NT2/D1 (cell line): ENCODE measurements at regions not wholly inside any gene's neighbourhood (a gene's known extent, or its start where the extent isn't known, plus 50 kb on each side); places are given as distances from the start of the nearest gene placed in this dataset.

Source experiments
- YY1 ChIP-seq: IDR thresholded peaks from 2 replicates; pipeline ENCODE4 v1.6.1; 2011; ENCODE audit not compliant: insufficient read length, insufficient read depth
- ZNF274 ChIP-seq: IDR thresholded peaks from 2 replicates; pipeline ENCODE4 v1.6.1; 2011; ENCODE audit warnings: mild to moderate bottlenecking, low read depth, low read length

DNA sequence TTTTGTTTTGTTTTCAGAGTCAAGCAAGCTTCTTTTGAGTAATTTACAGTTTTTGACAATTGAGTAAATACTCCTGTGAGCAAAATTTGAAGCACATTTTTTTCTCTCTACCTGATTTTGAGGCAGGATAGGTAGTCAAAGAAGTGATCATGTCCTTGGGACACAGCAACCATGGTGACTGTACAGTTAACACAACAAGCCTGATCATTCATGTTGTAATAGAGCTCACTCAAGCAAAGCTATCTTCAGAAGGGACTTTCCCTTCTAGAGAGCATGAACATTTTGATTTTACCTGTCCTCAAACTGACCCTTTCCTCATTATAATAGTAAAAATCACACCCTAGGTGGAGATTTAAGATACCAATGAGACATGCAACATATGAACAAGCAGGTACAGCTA lies 126.5 kb upstream of the KCNK1 start:
- TF ChIP-seq YY1: no peak
- no peak for TF ChIP-seq ZNF274
